ENCODE measurements at regions not wholly inside any gene's neighbourhood (a gene's known extent, or its start where the extent isn't known, plus 50 kb on each side); places are given as distances from the start of the nearest gene placed in this dataset.
"Not testable (repeated sequence)": the region's sequence is repeated elsewhere in the genome, so short reads cannot be mapped to it uniquely, and the experiment has no call there.

- DNase-seq, result no peak
Observed at GRCh38 chr3:106421909-106422308, 553.1 kb upstream of the CBLB start.

DNA sequence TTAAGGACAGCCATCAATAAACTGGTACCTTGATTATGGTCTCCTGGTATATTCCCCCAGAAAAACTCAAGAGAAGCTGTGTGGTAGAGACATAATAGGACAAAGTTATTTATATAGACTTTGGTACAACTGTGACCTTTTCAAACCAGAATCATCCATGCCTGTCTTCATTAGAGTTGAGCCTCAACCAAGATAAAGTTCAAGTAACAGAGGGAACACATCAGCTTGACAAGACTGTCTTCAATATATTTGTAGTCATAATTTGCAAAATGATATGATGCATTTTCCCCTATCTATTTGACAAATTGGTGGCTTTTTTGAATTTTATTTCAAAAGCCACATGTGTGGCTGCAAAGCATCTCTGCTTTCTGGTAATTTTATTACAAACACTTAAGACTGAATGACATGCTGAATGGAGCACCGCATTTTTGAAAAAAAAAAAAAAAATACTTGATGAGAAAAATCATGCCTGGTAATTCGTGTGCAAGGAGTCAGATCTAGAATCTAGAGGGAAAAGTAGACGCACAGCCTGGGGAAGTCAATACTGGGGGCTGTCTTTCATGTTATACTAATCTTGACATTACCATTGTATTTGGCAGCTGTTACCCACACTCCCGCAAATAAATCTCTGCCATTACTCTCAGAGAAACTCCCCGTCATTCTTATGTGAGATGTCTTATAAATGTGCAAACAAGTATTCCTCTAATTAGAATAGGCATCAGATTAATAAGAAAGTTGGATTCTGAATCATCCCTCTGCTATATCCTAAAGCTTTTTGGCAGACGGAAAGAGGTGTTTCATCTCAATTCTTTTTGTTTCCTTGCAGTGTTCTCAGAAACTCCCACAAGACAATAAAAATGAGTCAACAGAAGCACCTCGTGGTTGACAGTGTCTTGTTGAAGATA is 554.8 kb upstream of the CBLB start:
- DNase-seq, result no peak

DNA sequence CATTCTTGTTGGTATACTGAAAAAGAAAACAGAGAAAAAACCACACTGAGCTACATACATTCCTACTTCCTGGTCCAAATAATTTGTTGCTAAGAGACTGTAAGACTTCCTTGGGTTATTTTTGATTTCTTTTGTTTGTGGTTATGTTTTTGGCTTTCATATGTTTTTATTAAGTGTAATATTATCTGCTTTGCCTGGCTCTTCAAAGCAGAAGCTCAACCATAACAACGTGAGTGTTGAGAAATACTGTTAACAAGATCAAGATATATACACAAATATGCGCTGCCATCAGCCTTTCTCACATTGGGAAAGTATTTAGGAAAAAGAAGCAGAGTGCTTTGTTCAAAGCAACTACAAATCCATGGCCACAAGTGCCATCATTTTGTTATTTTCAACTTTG is 556.2 kb upstream of the CBLB start:
- DNase-seq, result peak; percentile 7

DNA sequence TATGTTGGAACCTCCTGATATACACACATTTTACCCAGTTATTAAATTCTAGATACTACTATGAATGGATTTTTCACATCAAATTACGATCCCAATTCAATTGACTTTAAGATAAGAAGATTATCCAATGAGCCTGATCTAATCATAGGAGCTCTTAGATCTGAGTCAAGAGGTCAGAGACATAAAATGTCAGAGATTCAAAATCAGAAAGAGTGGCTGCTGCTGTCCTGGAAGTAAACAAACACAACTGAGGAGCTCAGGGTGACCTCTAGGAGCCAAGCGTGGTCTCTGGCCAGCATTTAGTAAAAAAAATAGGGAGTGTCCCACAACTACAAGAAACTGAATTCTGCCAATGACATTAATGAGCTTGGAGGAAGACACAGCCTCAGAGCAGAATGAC is 557.1 kb upstream of the CBLB start:
- no peak for DNase-seq

- DNase-seq, result peak; percentile 98
Observed at GRCh38 chr3:106428565-106428994, 559.8 kb upstream of the CBLB start.

DNA sequence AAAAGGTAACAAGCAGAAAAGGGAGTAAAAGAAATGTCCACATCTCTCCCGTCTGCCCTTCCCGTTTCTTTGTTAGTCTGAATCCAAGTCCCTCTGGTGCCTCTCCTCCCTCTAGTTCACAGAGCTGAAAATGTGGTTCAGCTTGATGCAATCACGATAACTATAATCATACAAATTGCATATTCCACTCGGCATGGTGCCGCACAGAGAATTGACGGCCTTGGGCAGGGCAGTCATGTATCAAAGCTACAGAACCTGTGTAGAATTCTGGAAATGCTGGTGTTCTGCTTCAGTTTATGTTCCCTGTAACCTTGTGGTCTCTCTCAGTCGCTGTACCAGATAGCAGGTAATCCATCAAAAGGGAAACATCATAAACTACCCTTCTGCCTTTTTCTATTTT is 562.9 kb upstream of the CBLB start:
- no peak for DNase-seq

- DNase-seq, result no peak
Observed at GRCh38 chr3:106435899-106436453, 567.2 kb upstream of the CBLB start.

DNA sequence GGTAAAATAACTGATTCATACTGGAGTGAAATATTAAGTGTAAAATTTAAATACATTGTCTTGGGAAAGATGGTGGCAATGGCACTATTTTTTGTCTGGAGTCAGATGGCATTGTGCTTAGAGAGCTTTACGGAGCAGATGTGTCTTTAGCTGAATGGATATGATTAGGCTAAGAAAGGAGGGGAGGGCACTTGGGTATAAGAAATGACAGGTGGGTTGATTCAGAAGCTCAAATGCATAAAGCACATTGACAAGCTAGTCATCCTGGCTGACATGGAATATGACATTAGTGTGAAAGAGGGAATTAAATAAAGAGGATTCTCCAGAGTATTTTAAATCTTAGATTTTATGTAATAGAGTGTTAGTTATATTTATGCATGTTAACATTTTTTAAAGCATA is 570.1 kb upstream of the CBLB start:
- no peak for DNase-seq

DNA sequence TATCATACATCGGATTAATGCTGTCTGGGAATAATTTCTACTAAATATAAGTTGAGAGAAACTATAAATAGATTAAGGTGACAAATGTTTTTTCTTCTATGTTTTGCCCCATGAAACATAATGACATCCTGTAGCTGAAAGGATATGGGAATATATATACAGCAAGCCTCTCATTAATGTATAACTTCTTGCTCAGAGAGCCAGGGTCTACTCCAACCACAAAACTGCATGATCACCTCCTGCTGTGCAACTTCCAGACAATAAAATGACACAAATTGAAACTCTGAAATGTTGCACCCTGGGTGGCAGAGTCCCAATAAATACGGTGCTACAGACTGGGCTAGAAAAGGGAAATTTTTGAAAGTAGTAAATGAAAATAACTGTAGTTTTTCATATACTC is 571.9 kb upstream of the CBLB start:
- no peak for DNase-seq

- DNase-seq, result no peak
Observed at GRCh38 chr3:106446271-106446670, 577.5 kb upstream of the CBLB start.

- no peak for DNase-seq
Observed at GRCh38 chr3:106447723-106448301, 579.0 kb upstream of the CBLB start.

- not testable (repeated sequence) for DNase-seq
Observed at GRCh38 chr3:106448372-106448966, 579.7 kb upstream of the CBLB start.

- DNase-seq, result no peak
Observed at GRCh38 chr3:106452096-106452495, 583.3 kb upstream of the CBLB start.

GRCh38 chr3:106454497-106454896 is 585.7 kb upstream of the CBLB start:
- no peak for DNase-seq

- DNase-seq, result peak; percentile 98
Observed at GRCh38 chr3:106457281-106458180, 588.7 kb upstream of the CBLB start.

DNA sequence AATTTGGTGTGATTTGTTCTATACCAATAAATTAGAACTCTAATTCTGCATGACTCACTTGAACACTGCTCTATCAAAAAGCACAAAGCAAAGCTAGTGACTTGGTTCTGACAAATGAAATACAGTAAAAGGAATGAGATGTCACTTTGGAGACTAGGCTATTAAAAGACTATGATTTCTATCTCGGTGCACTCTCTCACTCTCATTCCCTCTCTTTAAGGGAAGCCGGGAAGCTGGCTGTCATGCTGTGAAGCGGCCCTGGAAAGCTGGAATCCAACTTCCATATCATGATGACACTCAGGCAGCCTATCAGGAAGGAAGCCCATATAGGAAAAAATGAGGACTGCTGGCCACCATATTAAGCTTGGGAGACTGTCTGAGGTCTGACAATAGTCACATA is 590.1 kb upstream of the CBLB start:
- DNase-seq, result no peak

GRCh38 chr3:106466881-106467280 is 598.1 kb upstream of the CBLB start:
- DNase-seq, result no peak

GRCh38 chr3:106473576-106474475 is 605.0 kb upstream of the CBLB start:
- no peak for DNase-seq

GRCh38 chr3:106482451-106482850 is 613.6 kb upstream of the CBLB start:
- DNase-seq, result no peak

DNA sequence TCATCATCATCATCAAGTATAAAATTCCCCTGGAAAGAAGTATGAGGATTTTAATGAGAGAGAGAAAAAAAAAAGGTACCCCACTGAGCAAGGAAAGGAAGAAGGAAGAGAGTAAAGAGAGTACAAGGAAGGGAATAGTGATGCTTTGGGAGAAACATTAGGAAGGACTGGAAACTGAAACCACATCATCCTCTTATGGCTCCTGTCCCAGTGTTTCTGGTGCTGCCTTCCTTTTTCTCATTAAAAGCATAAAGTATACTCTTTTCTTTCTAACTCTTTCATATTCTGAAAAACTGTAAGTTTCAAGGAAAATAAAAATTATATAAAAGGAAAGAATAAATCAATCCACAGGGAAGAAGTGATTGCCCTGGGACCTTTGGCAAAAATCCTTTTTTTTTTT is 616.4 kb upstream of the CBLB start:
- no peak for DNase-seq

DNA sequence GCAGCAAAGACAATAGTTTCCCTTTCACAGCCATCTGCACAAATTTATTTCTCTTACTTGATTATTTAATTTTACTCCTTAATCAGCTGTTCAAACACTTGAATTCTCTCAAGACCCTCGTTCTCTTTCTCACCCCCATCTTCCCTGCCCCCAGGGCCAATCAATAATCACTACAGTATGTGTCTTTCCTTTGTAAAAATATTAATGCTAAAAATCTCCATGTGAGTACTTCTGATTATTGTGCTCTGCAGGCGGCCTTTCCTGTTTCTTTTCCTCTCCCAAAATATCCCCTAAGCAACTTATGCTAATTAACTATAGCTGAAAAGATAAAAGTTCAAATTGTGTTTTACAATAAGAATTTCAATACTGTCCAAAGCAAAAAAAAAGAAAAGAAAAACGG is 617.0 kb upstream of the CBLB start:
- no peak for DNase-seq

Data from MV-4-11 (cell line).